Ishikawa (cell line): ENCODE measurements at regions not wholly inside any gene's neighbourhood (a gene's known extent, or its start where the extent isn't known, plus 50 kb on each side); places are given as distances from the start of the nearest gene placed in this dataset.

Experiments used
- CEBPB ChIP-seq: IDR thresholded peaks from 2 replicates; pipeline ENCODE4 v1.6.1; 2012
- CREB1 ChIP-seq: IDR thresholded peaks from 2 replicates; pipeline ENCODE4 v1.6.1; 2012; ENCODE audit warnings: low read depth
- EP300 ChIP-seq: IDR thresholded peaks from 2 replicates; pipeline ENCODE4 v1.6.1; 2012; ENCODE audit warnings: borderline replicate concordance
- FOXM1 ChIP-seq: IDR thresholded peaks from 2 replicates; pipeline ENCODE4 v1.6.1; 2012; ENCODE audit warnings: low read depth, borderline replicate concordance
- REST ChIP-seq: IDR thresholded peaks from 2 replicates; pipeline ENCODE4 v1.6.1; 2012; ENCODE audit warnings: low read depth, mild to moderate bottlenecking
- TAF1 ChIP-seq: IDR thresholded peaks from 2 replicates; pipeline ENCODE4 v1.6.1; 2012; ENCODE audit warnings: low read depth, mild to moderate bottlenecking
- TCF12 ChIP-seq: IDR thresholded peaks from 2 replicates; pipeline ENCODE4 v1.6.1; 2012; ENCODE audit warnings: low read depth

DNA sequence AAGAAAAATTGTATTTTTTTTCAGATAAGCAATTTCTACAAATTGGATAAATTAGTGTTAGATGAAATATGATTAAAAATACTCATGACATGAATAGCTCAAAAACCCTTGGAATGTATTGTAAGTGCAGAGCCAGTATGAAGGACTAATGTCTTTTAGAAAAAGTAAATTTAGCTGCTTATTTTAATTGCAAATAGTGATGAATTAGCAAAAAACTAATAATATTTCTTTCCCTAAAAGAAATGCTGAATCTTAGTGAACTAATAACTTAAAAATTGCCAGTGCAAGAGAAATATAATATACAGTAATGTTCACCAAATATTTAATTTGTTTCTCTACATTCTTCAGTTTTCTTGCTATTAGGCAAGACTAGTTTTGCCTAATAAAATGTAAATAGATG, 72.4 kb downstream of the RND3 start:
- no peak for TF ChIP-seq CEBPB
- no peak for TF ChIP-seq CREB1
- TF ChIP-seq FOXM1, result no peak
- TF ChIP-seq EP300, result no peak
- no peak for TF ChIP-seq REST
- TF ChIP-seq TAF1, result no peak
- no peak for TF ChIP-seq TCF12
